Stomach (tissue), 8 donors: ENCODE measurements at regions not wholly inside any gene's neighbourhood (a gene's known extent, or its start where the extent isn't known, plus 50 kb on each side); places are given as distances from the start of the nearest gene placed in this dataset.

Experiments used
- DNase-seq, 2 donors: peaks; one replicate each; pipeline versions ENCODE4 v3.0.0 to v3.0.0-alpha.2; 2013 to 2019
- H3K27ac ChIP-seq, 5 donors: fragments of 200-600 bp in 4 of 5; sonication (generic) in 4 of 5; one replicate each; pipeline ENCODE4 v1.5.1; 2013 to 2019; ENCODE audit warnings: mild to moderate bottlenecking in 1 of 5, moderate library complexity in 1 of 5
- H3K27me3 ChIP-seq, 3 donors: fragments of 200-600 bp; sonication (generic); one replicate each; pipeline ENCODE4 v1.5.1; 2017 to 2019; ENCODE audit warnings: mixed run types in 1 of 3
- H3K36me3 ChIP-seq, 4 donors: fragments of 200-600 bp; sonication (generic); 1 replicate in 3 of 4; 2 replicates in 1 of 4; pipeline ENCODE4 v1.5.1; 2016 to 2019
- H3K4me1 ChIP-seq, 4 donors: fragments of 200-600 bp; sonication (generic); one replicate each; pipeline ENCODE4 v1.5.1; 2016 to 2019
- H3K4me3 ChIP-seq, 4 donors: fragments of 200-600 bp; sonication (generic) in 3 of 4; one replicate each; pipeline ENCODE4 v1.5.1; 2016 to 2019; ENCODE audit warnings: mild to moderate bottlenecking in 1 of 4
- H3K9me3 ChIP-seq, 4 donors: fragments of 200-600 bp; sonication (generic); one replicate each; pipeline ENCODE4 v1.5.1; 2016 to 2019
- EP300 ChIP-seq: sonication (generic); formaldehyde crosslinking; IDR thresholded peaks from one replicate; pipeline ENCODE4 v1.6.1; 2017; ENCODE audit warnings: antibody characterized with exemption
- POLR2A ChIP-seq, 4 donors: fragments of 450-650 bp; IDR thresholded peaks; one replicate each; pipeline ENCODE4 v1.6.1; 2016; ENCODE audit warnings: antibody characterized with exemption in 4 of 4, control low read depth in 2 of 4, mild to moderate bottlenecking in 1 of 4, moderate library complexity in 1 of 4
- POLR2AphosphoS5 ChIP-seq, 3 donors: sonication (generic); formaldehyde crosslinking; IDR thresholded peaks; one replicate each; pipeline ENCODE4 v1.6.1; 2016; ENCODE audit warnings: antibody characterized with exemption in 3 of 3
- WGBS, 5 donors: extraction: QIAGEN DNeasy Blood & Tissue Kit in 3 of 5; methylation state at CpG; one replicate each; pipeline versions ENCODE4 v1.1.5 to v1.1.7; 2013 to 2018; 5-methylcytosine and 5-hydroxymethylcytosine counted together
- intact Hi-C: fragments of 100-400 bp; cut with DNase I; formaldehyde crosslinking; loops from one replicate; pipeline ENCODE4 v1.15.1; 2023; ENCODE audit warnings: low total_unique reads
- TF ChIP-seq, protein P1 (sequence below), 7 experiments: fragments of 450-650 bp in 4 of 7; fragments of 200-600 bp in 3 of 7; sonication (generic) in 3 of 7; IDR thresholded peaks; one replicate each; pipeline ENCODE4 v1.5.1; 2016 to 2019; ENCODE audit warnings: antibody characterized with exemption in 7 of 7, control low read depth in 2 of 7, mild to moderate bottlenecking in 1 of 7
- donor health status: healthy with polysubstance abuse.
- donor health status: Bipolar disorder and iron deficiency.
- donor health status: healthy.

DNA sequence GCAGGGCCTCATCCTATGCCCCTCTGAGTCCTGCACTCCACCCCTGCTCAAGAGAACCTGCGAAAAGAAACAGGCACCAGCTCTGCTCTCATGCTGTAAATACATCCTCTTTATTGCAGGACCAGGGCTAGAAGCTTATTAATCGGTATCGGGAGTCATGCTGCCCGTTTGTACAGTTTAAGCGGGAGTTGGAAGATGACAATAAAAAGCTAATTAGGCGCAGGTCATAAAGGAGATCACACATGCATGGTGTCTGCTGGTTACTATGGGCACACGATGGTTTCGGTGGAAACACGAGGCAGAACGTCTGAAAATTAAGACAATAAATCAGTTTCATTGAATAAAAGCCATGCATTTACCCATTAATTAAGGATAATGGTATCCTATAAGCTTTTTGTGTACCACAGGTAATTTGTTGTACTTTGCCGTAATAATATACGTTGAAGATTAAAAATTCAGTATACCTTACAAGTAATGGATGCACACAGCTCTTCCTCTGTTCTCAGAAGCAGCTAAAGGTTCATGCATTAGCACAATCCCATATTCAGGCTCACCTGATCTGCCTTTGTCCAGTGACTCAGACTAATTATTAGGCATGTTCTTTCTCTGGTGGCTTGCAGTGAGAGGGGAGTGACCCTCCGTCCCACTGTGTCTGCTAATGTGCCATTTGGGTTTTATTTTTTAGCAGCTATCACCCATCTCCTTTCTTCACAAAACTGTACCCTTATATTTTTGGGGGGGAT is 406.0 kb downstream of the TSHZ3 start:
- intact Hi-C loops: no loop called here
- no peak for TF ChIP-seq POLR2AphosphoS5 (IDR thresholded peaks at IDR 0.05)
- TF ChIP-seq, protein P1, sequence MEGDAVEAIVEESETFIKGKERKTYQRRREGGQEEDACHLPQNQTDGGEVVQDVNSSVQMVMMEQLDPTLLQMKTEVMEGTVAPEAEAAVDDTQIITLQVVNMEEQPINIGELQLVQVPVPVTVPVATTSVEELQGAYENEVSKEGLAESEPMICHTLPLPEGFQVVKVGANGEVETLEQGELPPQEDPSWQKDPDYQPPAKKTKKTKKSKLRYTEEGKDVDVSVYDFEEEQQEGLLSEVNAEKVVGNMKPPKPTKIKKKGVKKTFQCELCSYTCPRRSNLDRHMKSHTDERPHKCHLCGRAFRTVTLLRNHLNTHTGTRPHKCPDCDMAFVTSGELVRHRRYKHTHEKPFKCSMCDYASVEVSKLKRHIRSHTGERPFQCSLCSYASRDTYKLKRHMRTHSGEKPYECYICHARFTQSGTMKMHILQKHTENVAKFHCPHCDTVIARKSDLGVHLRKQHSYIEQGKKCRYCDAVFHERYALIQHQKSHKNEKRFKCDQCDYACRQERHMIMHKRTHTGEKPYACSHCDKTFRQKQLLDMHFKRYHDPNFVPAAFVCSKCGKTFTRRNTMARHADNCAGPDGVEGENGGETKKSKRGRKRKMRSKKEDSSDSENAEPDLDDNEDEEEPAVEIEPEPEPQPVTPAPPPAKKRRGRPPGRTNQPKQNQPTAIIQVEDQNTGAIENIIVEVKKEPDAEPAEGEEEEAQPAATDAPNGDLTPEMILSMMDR (IDR thresholded peaks at IDR 0.05): no peak
- no peak for TF ChIP-seq EP300
- TF ChIP-seq POLR2A (IDR thresholded peaks at IDR 0.05): no peak
- no peak overlapping the region for H3K4me3 ChIP-seq
- no peaks in the 10 kb centered on the region for H3K4me1 ChIP-seq
- 83 to 88% (median 87%) methylated on average over 13 of the region's 13 CpGs for WGBS, 5 donors
- H3K36me3 ChIP-seq: no peaks in the 10 kb centered on the region
- H3K9me3 ChIP-seq: peaks cover 0 to 3% (median 0%) of the 10 kb centered on the region in 4 donors
- H3K27ac ChIP-seq: no peak overlapping the region
- peaks cover 0 to 21% (median 0%) of the 10 kb centered on the region in 3 donors for H3K27me3 ChIP-seq
- DNase-seq: no peak

DNA sequence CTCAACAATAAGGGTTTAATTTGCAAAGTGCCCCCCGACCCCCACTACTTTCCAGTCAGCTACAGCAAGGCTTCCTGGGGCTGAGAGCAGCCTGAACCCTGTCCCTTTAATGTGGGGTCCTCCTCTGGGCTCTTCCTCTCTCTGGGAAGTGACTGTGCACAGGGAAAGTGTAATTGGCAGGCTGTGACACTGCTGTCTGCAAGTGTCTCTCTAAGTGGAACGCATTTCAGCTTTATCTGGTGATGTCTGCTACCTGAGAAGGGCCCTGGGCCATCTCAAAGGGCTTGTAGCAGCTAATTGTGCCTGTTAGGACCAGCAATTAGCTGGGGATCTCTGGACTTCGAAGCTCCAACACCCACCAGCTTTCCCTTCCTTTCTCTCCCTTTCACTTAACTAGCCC is 406.6 kb downstream of the TSHZ3 start:
- no peaks in the 10 kb centered on the region for H3K4me1 ChIP-seq
- H3K36me3 ChIP-seq: no peaks in the 10 kb centered on the region
- no peak overlapping the region for H3K4me3 ChIP-seq
- H3K9me3 ChIP-seq: peaks cover 0 to 3% (median 0%) of the 10 kb centered on the region in 4 donors
- 27 to 36% (median 32%) methylated on average over 3 of the region's 3 CpGs for WGBS, 5 donors
- no peak for DNase-seq
- no peak overlapping the region for H3K27ac ChIP-seq
- intact Hi-C loops: no loop called here
- H3K27me3 ChIP-seq: peaks cover 0 to 21% (median 0%) of the 10 kb centered on the region in 3 donors
- no peak for TF ChIP-seq POLR2AphosphoS5 (IDR thresholded peaks at IDR 0.05)
- TF ChIP-seq, protein P1 (IDR thresholded peaks at IDR 0.05): no peak
- TF ChIP-seq EP300: no peak
- TF ChIP-seq POLR2A (IDR thresholded peaks at IDR 0.05): no peak

DNA sequence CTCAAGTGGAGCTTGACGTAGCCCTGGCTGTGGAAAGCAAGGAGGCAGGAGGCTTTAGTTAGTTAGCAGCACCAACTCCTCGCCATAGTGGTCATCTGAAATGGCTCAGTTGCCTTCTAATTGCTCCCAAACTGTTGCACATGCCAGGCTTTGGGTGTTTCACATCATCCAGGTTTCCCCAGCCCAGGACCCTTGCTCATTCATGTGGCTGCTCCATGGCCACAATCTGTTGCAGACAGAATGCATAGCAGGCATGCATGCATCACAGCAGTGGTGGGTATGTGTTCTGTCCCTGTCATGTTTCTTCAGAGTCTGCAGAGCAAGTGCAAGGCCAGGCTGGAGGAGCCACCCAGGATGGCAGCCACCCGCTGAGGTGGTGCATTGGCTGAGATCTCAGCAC is 407.6 kb downstream of the TSHZ3 start:
- intact Hi-C loops: no loop called here
- Histone ChIP-seq H3K36me3 (no peaks in the 10 kb centered on the region), H3K9me3 (peaks cover 0 to 3% (median 0%) of the 10 kb centered on the region in 4 donors), H3K27me3 (peaks cover 0 to 21% (median 0%) of the 10 kb centered on the region in 3 donors), H3K27ac (no peak overlapping the region), H3K4me3 (no peak overlapping the region), H3K4me1 (no peaks in the 10 kb centered on the region)
- no peak for DNase-seq
- 45 to 68% (median 66%) methylated on average over 3 of the region's 3 CpGs for WGBS, 5 donors
- TF ChIP-seq POLR2AphosphoS5 (IDR thresholded peaks at IDR 0.05) (no peak), POLR2A (IDR thresholded peaks at IDR 0.05) (no peak), EP300 (no peak)
- TF ChIP-seq, protein P1 (IDR thresholded peaks at IDR 0.05): no peak

DNA sequence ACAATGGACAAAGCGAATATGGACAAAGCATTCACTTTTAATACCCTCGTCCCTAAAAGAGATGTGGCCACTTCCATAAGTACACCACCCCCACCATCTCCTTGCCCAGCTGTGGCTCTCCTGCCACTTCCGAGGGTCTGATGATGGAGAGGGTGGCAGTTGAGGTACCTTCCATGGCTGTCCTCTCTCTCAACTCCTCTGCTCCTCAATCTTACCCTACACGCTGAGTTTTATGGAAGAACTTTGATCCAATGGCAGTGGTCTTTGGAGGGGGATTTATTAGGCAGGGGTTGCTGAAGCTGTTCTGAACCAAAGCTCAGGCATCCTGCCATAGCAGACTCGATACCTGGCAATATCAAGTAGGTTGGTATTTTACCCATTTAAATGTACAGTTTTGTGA is 413.0 kb downstream of the TSHZ3 start:
- TF ChIP-seq, protein P1 (IDR thresholded peaks at IDR 0.05): no peak
- TF ChIP-seq POLR2AphosphoS5 (IDR thresholded peaks at IDR 0.05) (no peak), EP300 (no peak), POLR2A (IDR thresholded peaks at IDR 0.05) (no peak)
- Histone ChIP-seq H3K4me1 (no peaks in the 10 kb centered on the region), H3K27me3 (peaks cover 0 to 8% (median 0%) of the 10 kb centered on the region in 3 donors), H3K4me3 (no peak overlapping the region), H3K36me3 (no peaks in the 10 kb centered on the region), H3K9me3 (peaks cover 0 to 3% (median 0%) of the 10 kb centered on the region in 4 donors), H3K27ac (no peak overlapping the region)
- intact Hi-C loops: no loop called here
- 70 to 87% (median 82%) methylated on average over 5 of the region's 5 CpGs for WGBS, 5 donors
- no peak for DNase-seq
